GM23338 (cell line): ENCODE measurements at regions not wholly inside any gene's neighbourhood (a gene's known extent, or its start where the extent isn't known, plus 50 kb on each side); places are given as distances from the start of the nearest gene placed in this dataset.

Experiments
- ATAC-seq: fragments of 200-7000 bp; cut with Tn5 transposase; 3 replicates; pipeline ENCODE4 v1.9.1; 2020
- DNase-seq: peaks from one replicate; pipeline ENCODE4 v3.0.0-alpha.2; 2015; ENCODE audit warnings: low spot score
- H2AFZ ChIP-seq: fragments of 200-600 bp; sonication (generic); 2 replicates; pipeline ENCODE4 v1.8.0; 2016; ENCODE audit warnings: antibody characterized with exemption, mild to moderate bottlenecking, moderate library complexity
- H3F3A ChIP-seq: fragments of 200-600 bp; sonication (generic); replicated peaks from 2 replicates; pipeline ENCODE4 v1.8.0; 2017; ENCODE audit warnings: antibody characterized with exemption, mixed run types, low read depth
- H3K27ac ChIP-seq: fragments of 200-600 bp; sonication (generic); 2 replicates; pipeline ENCODE4 v1.6.1; 2016; ENCODE audit warnings: low read depth
- H3K27me3 ChIP-seq: fragments of 200-600 bp; sonication (generic); 2 replicates; pipeline ENCODE4 v1.8.0; 2016; ENCODE audit warnings: mild to moderate bottlenecking, mixed run types, moderate library complexity; ENCODE audit not compliant: insufficient read depth
- H3K36me3 ChIP-seq: fragments of 200-600 bp; sonication (generic); 2 replicates; pipeline ENCODE4 v1.8.0; 2016; ENCODE audit warnings: mild to moderate bottlenecking; ENCODE audit not compliant: insufficient read depth
- H3K4me1 ChIP-seq: fragments of 200-600 bp; sonication (generic); 2 replicates; pipeline ENCODE4 v1.8.0; 2016; ENCODE audit warnings: mild to moderate bottlenecking, moderate library complexity; ENCODE audit not compliant: insufficient read depth
- H3K4me2 ChIP-seq: fragments of 200-600 bp; sonication (generic); 2 replicates; pipeline ENCODE4 v1.7.1; 2017; ENCODE audit warnings: mixed run types
- H3K4me3 ChIP-seq: fragments of 200-600 bp; sonication (generic); 2 replicates; pipeline ENCODE4 v1.6.1; 2016; ENCODE audit warnings: mixed run types
- H3K79me2 ChIP-seq: fragments of 200-600 bp; sonication (generic); replicated peaks from 2 replicates; pipeline ENCODE4 v1.8.0; 2017; ENCODE audit warnings: mild to moderate bottlenecking; ENCODE audit not compliant: insufficient read depth
- H3K9me2 ChIP-seq: fragments of 200-600 bp; sonication (generic); 2 replicates; pipeline ENCODE4 v1.8.0; 2017; ENCODE audit not compliant: insufficient read depth
- H4K20me1 ChIP-seq: fragments of 200-600 bp; sonication (generic); replicated peaks from 2 replicates; pipeline ENCODE4 v1.8.0; 2017; ENCODE audit warnings: mild to moderate bottlenecking; ENCODE audit not compliant: insufficient read depth
- H3K27ac Mint-ChIP-seq: 2 replicates; pipeline ENCODE4 v1.8.0; 2020; ENCODE audit warnings: inconsistent platforms, mild to moderate bottlenecking, moderate library complexity, mixed read lengths
- H3K27me3 Mint-ChIP-seq: 3 replicates; pipeline ENCODE4 v1.8.0; 2022; ENCODE audit warnings: low read depth, mild to moderate bottlenecking, moderate library complexity, mixed read lengths, inconsistent platforms; ENCODE audit not compliant: insufficient read depth, poor library complexity
- H3K36me3 Mint-ChIP-seq: 3 replicates; pipeline ENCODE4 v1.8.0; 2021; ENCODE audit warnings: low read depth, mild to moderate bottlenecking, inconsistent platforms, moderate library complexity, mixed read lengths
- H3K4me1 Mint-ChIP-seq: 3 replicates; pipeline ENCODE4 v1.8.0; 2020; ENCODE audit warnings: mild to moderate bottlenecking, inconsistent platforms, mixed read lengths
- H3K4me3 Mint-ChIP-seq: 3 replicates; pipeline ENCODE4 v1.8.0; 2021; ENCODE audit warnings: moderate library complexity, mild to moderate bottlenecking, inconsistent platforms, mixed read lengths
- H3K9me3 Mint-ChIP-seq: 3 replicates; pipeline ENCODE4 v1.8.0; 2020; ENCODE audit warnings: moderate library complexity, mild to moderate bottlenecking, inconsistent platforms, mixed read lengths
- CREB1 ChIP-seq: fragments of 250-450 bp; sonication (Bioruptor Pico); IDR thresholded peaks from 2 replicates; pipeline ENCODE4 v1.5.0; 2020; ENCODE audit warnings: low read depth, mild to moderate bottlenecking, moderate library complexity
- EZH2 ChIP-seq: fragments of 200-600 bp; sonication (generic); IDR thresholded peaks from one replicate; pipeline ENCODE4 v1.8.0; 2017; ENCODE audit warnings: antibody characterized with exemption, mild to moderate bottlenecking, low read depth; ENCODE audit not compliant: unreplicated experiment
- EZH2phosphoT487 ChIP-seq: fragments of 200-600 bp; sonication (generic); IDR thresholded peaks from one replicate; pipeline ENCODE4 v1.8.1; 2018; ENCODE audit warnings: antibody characterized with exemption; ENCODE audit not compliant: unreplicated experiment
- JUNB ChIP-seq: IDR thresholded peaks from one replicate; pipeline ENCODE4 v1.6.1; 2016; ENCODE audit warnings: antibody characterized with exemption; ENCODE audit not compliant: unreplicated experiment
- NANOG ChIP-seq: IDR thresholded peaks from 2 replicates; pipeline ENCODE4 v1.6.1; 2016; ENCODE audit warnings: antibody characterized with exemption, borderline replicate concordance
- POLR2AphosphoS5 ChIP-seq: IDR thresholded peaks from 2 replicates; pipeline ENCODE4 v1.6.1; 2016; ENCODE audit warnings: antibody characterized with exemption, low read depth
- STAT1 ChIP-seq: IDR thresholded peaks from one replicate; pipeline ENCODE4 v1.6.1; 2016; ENCODE audit warnings: antibody characterized with exemption; ENCODE audit not compliant: unreplicated experiment
- ZNF331 ChIP-seq: fragments of 250-450 bp; sonication (Bioruptor Pico); IDR thresholded peaks from 2 replicates; pipeline ENCODE4 v1.5.0; 2020; ENCODE audit warnings: low read depth, mild to moderate bottlenecking, moderate library complexity
- TF ChIP-seq, protein P1 (sequence below): fragments of 250-450 bp; sonication (Bioruptor Pico); IDR thresholded peaks from 2 replicates; pipeline ENCODE4 v1.5.0; 2020; ENCODE audit warnings: mild to moderate bottlenecking, moderate library complexity
- TF ChIP-seq, protein P2 (sequence below): IDR thresholded peaks from 2 replicates; pipeline ENCODE4 v1.6.1; 2016; ENCODE audit warnings: antibody characterized with exemption
- TF ChIP-seq, protein P3 (sequence below), 2 experiments: fragments of 200-600 bp in 1 of 2; sonication (generic) in 1 of 2; conservative IDR thresholded peaks; 2 replicates each; pipeline versions ENCODE4 v1.5.1 to v1.6.1; 2016 to 2017; ENCODE audit warnings: antibody characterized with exemption in 2 of 2, low read depth in 2 of 2, mild to moderate bottlenecking in 2 of 2, moderate library complexity in 1 of 2

DNA sequence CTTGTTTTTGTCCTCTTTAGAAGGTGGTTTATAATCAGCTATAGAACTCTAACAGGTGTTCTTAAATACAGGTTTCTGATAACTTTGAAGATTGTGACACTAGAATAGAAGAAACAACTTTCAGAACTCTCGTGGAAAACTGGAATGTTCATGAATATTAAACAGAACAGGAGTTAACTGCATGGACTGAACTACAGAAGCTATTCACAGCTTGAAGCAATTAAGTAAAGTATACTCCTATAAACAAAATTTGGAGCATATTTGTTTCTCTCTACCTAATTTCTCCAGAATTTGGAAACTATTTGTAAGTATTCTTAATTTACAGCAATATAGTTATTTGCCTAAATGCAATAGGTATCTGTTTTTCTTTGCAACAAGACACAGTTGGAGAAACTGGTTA lies 824.8 kb downstream of the ADGRL2 start (continued):
- TF ChIP-seq, protein P1, sequence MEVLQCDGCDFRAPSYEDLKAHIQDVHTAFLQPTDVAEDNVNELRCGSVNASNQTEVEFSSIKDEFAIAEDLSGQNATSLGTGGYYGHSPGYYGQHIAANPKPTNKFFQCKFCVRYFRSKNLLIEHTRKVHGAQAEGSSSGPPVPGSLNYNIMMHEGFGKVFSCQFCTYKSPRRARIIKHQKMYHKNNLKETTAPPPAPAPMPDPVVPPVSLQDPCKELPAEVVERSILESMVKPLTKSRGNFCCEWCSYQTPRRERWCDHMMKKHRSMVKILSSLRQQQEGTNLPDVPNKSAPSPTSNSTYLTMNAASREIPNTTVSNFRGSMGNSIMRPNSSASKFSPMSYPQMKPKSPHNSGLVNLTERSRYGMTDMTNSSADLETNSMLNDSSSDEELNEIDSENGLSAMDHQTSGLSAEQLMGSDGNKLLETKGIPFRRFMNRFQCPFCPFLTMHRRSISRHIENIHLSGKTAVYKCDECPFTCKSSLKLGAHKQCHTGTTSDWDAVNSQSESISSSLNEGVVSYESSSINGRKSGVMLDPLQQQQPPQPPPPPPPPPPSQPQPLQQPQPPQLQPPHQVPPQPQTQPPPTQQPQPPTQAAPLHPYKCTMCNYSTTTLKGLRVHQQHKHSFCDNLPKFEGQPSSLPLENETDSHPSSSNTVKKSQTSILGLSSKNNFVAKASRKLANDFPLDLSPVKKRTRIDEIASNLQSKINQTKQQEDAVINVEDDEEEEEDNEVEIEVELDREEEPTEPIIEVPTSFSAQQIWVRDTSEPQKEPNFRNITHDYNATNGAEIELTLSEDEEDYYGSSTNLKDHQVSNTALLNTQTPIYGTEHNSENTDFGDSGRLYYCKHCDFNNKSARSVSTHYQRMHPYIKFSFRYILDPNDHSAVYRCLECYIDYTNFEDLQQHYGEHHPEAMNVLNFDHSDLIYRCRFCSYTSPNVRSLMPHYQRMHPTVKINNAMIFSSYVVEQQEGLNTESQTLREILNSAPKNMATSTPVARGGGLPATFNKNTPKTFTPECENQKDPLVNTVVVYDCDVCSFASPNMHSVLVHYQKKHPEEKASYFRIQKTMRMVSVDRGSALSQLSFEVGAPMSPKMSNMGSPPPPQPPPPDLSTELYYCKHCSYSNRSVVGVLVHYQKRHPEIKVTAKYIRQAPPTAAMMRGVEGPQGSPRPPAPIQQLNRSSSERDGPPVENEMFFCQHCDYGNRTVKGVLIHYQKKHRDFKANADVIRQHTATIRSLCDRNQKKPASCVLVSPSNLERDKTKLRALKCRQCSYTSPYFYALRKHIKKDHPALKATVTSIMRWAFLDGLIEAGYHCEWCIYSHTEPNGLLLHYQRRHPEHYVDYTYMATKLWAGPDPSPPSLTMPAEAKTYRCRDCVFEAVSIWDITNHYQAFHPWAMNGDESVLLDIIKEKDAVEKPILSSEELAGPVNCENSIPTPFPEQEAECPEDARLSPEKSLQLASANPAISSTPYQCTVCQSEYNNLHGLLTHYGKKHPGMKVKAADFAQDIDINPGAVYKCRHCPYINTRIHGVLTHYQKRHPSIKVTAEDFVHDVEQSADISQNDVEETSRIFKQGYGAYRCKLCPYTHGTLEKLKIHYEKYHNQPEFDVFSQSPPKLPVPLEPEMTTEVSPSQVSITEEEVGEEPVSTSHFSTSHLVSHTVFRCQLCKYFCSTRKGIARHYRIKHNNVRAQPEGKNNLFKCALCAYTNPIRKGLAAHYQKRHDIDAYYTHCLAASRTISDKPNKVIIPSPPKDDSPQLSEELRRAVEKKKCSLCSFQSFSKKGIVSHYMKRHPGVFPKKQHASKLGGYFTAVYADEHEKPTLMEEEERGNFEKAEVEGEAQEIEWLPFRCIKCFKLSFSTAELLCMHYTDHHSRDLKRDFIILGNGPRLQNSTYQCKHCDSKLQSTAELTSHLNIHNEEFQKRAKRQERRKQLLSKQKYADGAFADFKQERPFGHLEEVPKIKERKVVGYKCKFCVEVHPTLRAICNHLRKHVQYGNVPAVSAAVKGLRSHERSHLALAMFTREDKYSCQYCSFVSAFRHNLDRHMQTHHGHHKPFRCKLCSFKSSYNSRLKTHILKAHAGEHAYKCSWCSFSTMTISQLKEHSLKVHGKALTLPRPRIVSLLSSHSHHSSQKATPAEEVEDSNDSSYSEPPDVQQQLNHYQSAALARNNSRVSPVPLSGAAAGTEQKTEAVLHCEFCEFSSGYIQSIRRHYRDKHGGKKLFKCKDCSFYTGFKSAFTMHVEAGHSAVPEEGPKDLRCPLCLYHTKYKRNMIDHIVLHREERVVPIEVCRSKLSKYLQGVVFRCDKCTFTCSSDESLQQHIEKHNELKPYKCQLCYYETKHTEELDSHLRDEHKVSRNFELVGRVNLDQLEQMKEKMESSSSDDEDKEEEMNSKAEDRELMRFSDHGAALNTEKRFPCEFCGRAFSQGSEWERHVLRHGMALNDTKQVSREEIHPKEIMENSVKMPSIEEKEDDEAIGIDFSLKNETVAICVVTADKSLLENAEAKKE (CRISPR knock-in tag), result no peak
- TF ChIP-seq STAT1 (no peak), ZNF331 (CRISPR knock-in tag) (no peak), EZH2 (no peak)

DNA sequence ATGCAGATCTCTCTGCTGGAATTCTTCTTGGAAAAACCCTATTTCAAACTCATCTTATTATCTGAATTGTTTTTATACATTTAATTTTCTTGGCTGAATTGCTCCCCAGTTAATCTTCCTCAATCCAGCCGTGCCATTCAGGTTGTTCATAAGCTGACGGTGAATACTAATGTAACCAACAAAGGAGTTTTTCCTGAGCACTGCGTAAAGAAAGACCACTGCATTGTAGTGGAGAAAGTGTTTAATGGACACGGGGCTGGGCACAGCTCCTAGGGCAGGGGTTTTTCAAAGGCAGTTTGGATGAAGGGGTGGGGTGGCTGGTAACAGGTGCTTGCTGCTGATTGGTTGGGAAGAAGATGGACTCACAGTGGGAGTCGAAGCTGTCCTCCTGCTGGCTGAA lies 820.3 kb downstream of the ADGRL2 start:
- Histone ChIP-seq H3K27ac (no peak overlapping the region), H3K79me2 (no peaks in the 10 kb centered on the region), H4K20me1 (no peaks in the 10 kb centered on the region), H3K4me3 (no peak overlapping the region), H3K27me3 (no peaks in the 10 kb centered on the region), H3K9me2 (peaks cover 7% of the 10 kb centered on the region), H3K36me3 (peaks cover 9% of the 10 kb centered on the region), H3K4me1 (no peaks in the 10 kb centered on the region), H2AFZ (no peak overlapping the region), H3K4me2 (no peak overlapping the region), H3F3A (no peaks in the 10 kb centered on the region)
- ATAC-seq (no peak), DNase-seq (no peak)
- Mint-ChIP-seq H3K4me1 (no peaks in the 10 kb centered on the region), H3K27me3 (peaks cover 3% of the 10 kb centered on the region), H3K4me3 (no peak overlapping the region), H3K9me3 (peaks cover 23% of the 10 kb centered on the region), H3K36me3 (peaks cover 21% of the 10 kb centered on the region; the same call in 2 of the 3 replicates), H3K27ac (no peak overlapping the region)
- TF ChIP-seq EZH2phosphoT487 (no peak), CREB1 (CRISPR knock-in tag) (no peak), NANOG (no peak), EZH2 (no peak), ZNF331 (CRISPR knock-in tag) (no peak), JUNB (no peak), POLR2AphosphoS5 (no peak), STAT1 (no peak)
- TF ChIP-seq, protein P2, sequence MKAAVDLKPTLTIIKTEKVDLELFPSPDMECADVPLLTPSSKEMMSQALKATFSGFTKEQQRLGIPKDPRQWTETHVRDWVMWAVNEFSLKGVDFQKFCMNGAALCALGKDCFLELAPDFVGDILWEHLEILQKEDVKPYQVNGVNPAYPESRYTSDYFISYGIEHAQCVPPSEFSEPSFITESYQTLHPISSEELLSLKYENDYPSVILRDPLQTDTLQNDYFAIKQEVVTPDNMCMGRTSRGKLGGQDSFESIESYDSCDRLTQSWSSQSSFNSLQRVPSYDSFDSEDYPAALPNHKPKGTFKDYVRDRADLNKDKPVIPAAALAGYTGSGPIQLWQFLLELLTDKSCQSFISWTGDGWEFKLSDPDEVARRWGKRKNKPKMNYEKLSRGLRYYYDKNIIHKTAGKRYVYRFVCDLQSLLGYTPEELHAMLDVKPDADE, result no peak
- TF ChIP-seq, protein P3, sequence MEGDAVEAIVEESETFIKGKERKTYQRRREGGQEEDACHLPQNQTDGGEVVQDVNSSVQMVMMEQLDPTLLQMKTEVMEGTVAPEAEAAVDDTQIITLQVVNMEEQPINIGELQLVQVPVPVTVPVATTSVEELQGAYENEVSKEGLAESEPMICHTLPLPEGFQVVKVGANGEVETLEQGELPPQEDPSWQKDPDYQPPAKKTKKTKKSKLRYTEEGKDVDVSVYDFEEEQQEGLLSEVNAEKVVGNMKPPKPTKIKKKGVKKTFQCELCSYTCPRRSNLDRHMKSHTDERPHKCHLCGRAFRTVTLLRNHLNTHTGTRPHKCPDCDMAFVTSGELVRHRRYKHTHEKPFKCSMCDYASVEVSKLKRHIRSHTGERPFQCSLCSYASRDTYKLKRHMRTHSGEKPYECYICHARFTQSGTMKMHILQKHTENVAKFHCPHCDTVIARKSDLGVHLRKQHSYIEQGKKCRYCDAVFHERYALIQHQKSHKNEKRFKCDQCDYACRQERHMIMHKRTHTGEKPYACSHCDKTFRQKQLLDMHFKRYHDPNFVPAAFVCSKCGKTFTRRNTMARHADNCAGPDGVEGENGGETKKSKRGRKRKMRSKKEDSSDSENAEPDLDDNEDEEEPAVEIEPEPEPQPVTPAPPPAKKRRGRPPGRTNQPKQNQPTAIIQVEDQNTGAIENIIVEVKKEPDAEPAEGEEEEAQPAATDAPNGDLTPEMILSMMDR (conservative IDR thresholded peaks at IDR 0.05; ENCODE audit: low read depth in 2 of 2), result no peak
